Neural progenitor cell (in vitro differentiated cells): ENCODE measurements at regions not wholly inside any gene's neighbourhood (a gene's known extent, or its start where the extent isn't known, plus 50 kb on each side); places are given as distances from the start of the nearest gene placed in this dataset.

Experiments
- DNase-seq: peaks from one replicate; pipeline ENCODE4 v3.0.0-alpha.2; 2016; ENCODE audit warnings: low spot score
- H2AFZ ChIP-seq: fragments of 200-600 bp; sonication (generic); replicated peaks from 2 replicates; pipeline ENCODE4 v1.6.1; 2016; ENCODE audit warnings: antibody characterized with exemption
- H3F3A ChIP-seq: fragments of 200-600 bp; sonication (generic); 2 replicates; pipeline ENCODE4 v1.6.1; 2016; ENCODE audit warnings: antibody characterized with exemption, low read depth
- H3K27ac ChIP-seq: fragments of 200-600 bp; sonication (generic); 2 replicates; pipeline ENCODE4 v1.5.1; 2016; ENCODE audit warnings: mild to moderate bottlenecking
- H3K27me3 ChIP-seq: fragments of 200-600 bp; sonication (generic); 2 replicates; pipeline ENCODE4 v1.6.1; 2016; ENCODE audit warnings: mild to moderate bottlenecking, moderate library complexity
- H3K36me3 ChIP-seq: fragments of 200-600 bp; sonication (generic); 2 replicates; pipeline ENCODE4 v1.5.1; 2016
- H3K4me1 ChIP-seq: fragments of 200-600 bp; sonication (generic); 2 replicates; pipeline ENCODE4 v1.6.1; 2016; ENCODE audit warnings: mixed run types
- H3K4me2 ChIP-seq: fragments of 200-600 bp; sonication (generic); 2 replicates; pipeline ENCODE4 v1.6.1; 2016
- H3K4me3 ChIP-seq: fragments of 200-600 bp; sonication (generic); 2 replicates; pipeline ENCODE4 v1.5.1; 2016
- H3K79me2 ChIP-seq: fragments of 200-600 bp; sonication (generic); 2 replicates; pipeline ENCODE4 v1.6.1; 2016; ENCODE audit warnings: low read depth
- H3K9ac ChIP-seq: fragments of 200-600 bp; sonication (generic); 2 replicates; pipeline ENCODE4 v1.6.1; 2016
- H3K9me3 ChIP-seq: fragments of 200-600 bp; sonication (generic); 2 replicates; pipeline ENCODE4 v1.5.1; 2016; ENCODE audit warnings: low read depth
- H4K20me1 ChIP-seq: fragments of 200-600 bp; sonication (generic); 2 replicates; pipeline ENCODE4 v1.6.1; 2016; ENCODE audit warnings: low read depth
- H3K27ac Mint-ChIP-seq: 3 replicates; pipeline ENCODE4 v1.8.0; 2021; ENCODE audit warnings: mixed read lengths
- H3K27me3 Mint-ChIP-seq: 2 replicates; pipeline ENCODE4 v1.8.0; 2022; ENCODE audit warnings: low read depth, mild to moderate bottlenecking, inconsistent platforms, moderate library complexity, mixed read lengths; ENCODE audit not compliant: insufficient read depth
- H3K36me3 Mint-ChIP-seq: 3 replicates; pipeline ENCODE4 v1.8.0; 2021; ENCODE audit warnings: mixed read lengths
- H3K4me1 Mint-ChIP-seq: 3 replicates; pipeline ENCODE4 v1.8.0; 2021; ENCODE audit warnings: mixed read lengths
- H3K4me3 Mint-ChIP-seq: 3 replicates; pipeline ENCODE4 v1.8.0; 2021; ENCODE audit warnings: mild to moderate bottlenecking, moderate library complexity, mixed read lengths
- H3K9me3 Mint-ChIP-seq: 3 replicates; pipeline ENCODE4 v1.8.0; 2020; ENCODE audit warnings: mixed read lengths
- EZH2 ChIP-seq: fragments of 200-600 bp; sonication (generic); IDR thresholded peaks from 2 replicates; pipeline ENCODE4 v1.6.1; 2017; ENCODE audit warnings: antibody characterized with exemption, mild to moderate bottlenecking, moderate library complexity
- EZH2phosphoT487 ChIP-seq: fragments of 200-600 bp; sonication (generic); IDR thresholded peaks from 2 replicates; pipeline ENCODE4 v1.6.1; 2017; ENCODE audit warnings: antibody characterized with exemption
- TF ChIP-seq, protein P1 (sequence below): fragments of 200-600 bp; sonication (generic); IDR thresholded peaks from 2 replicates; pipeline ENCODE4 v1.5.1; 2017; ENCODE audit warnings: antibody characterized with exemption, mild to moderate bottlenecking

DNA sequence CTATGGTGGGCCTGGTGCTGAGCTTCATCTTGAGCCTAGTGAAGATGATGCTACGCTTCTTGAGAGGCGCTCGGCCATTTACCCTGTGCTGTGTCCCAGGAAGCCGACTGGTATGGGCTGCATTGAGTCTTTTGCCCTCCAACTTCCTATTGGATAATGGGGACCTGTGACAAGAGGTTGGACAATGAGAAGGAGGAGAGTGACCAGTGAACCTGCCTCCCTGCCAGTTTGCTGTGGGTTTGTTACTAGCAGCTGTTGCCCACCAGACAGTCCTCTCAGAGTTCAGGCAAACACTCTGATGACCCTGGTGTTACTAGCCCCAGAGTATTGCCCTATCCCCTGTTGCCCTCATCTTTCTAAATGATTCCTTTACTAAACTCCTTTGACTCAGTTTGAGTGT is 99.6 kb upstream of the PFN2 start:
- no peaks in the 10 kb centered on the region for H4K20me1 ChIP-seq
- peaks cover 66% of the 10 kb centered on the region for H3K4me1 Mint-ChIP-seq

DNA sequence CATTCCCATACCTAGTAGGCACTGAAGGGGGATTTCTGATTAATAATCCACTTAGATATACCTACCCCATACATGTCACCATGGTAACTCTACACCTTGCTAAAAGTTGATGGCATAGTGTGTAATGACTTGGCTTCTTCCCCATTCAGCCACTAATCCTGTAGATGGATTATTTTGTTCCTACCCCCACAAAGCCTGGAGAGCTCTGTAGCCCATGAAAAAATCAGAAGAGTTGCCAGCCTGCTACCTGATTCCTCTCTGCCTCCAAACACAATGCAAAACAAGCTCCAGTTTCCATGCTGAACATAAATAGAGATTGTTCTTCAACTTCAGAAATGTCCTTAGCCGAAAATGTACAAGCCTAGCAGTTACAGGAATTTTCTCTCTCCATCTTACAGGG is 98.9 kb upstream of the PFN2 start:
- Mint-ChIP-seq H3K9me3 (no peaks in the 10 kb centered on the region), H3K27me3 (peaks cover 18% of the 10 kb centered on the region), H3K36me3 (no peaks in the 10 kb centered on the region), H3K4me3 (no peak overlapping the region), H3K4me1 (peaks cover 64% of the 10 kb centered on the region), H3K27ac (peak overlapping the region; percentile 24)
- H3K79me2 ChIP-seq, result no peaks in the 10 kb centered on the region
- H3K36me3 ChIP-seq, result no peaks in the 10 kb centered on the region
- peaks cover 8% of the 10 kb centered on the region for H3K4me1 ChIP-seq
- TF ChIP-seq EZH2phosphoT487 (no peak), EZH2 (no peak)
- TF ChIP-seq, protein P1, sequence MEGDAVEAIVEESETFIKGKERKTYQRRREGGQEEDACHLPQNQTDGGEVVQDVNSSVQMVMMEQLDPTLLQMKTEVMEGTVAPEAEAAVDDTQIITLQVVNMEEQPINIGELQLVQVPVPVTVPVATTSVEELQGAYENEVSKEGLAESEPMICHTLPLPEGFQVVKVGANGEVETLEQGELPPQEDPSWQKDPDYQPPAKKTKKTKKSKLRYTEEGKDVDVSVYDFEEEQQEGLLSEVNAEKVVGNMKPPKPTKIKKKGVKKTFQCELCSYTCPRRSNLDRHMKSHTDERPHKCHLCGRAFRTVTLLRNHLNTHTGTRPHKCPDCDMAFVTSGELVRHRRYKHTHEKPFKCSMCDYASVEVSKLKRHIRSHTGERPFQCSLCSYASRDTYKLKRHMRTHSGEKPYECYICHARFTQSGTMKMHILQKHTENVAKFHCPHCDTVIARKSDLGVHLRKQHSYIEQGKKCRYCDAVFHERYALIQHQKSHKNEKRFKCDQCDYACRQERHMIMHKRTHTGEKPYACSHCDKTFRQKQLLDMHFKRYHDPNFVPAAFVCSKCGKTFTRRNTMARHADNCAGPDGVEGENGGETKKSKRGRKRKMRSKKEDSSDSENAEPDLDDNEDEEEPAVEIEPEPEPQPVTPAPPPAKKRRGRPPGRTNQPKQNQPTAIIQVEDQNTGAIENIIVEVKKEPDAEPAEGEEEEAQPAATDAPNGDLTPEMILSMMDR, result no peak
- no peak overlapping the region for H3K27ac ChIP-seq
- DNase-seq, result no peak
- H3F3A ChIP-seq, result no peaks in the 10 kb centered on the region
- no peak overlapping the region for H3K4me3 ChIP-seq
- no peak overlapping the region for H3K9ac ChIP-seq
- no peaks in the 10 kb centered on the region for H3K27me3 ChIP-seq
- H3K9me3 ChIP-seq, result no peaks in the 10 kb centered on the region
- no peak overlapping the region for H3K4me2 ChIP-seq
- no peaks in the 10 kb centered on the region for H4K20me1 ChIP-seq
- no peak overlapping the region for H2AFZ ChIP-seq

More for the DNA sequence above, 99.6 kb upstream of the PFN2 start:
- Histone ChIP-seq H2AFZ (no peak overlapping the region), H3K36me3 (no peaks in the 10 kb centered on the region), H3K4me3 (no peak overlapping the region), H3K27me3 (no peaks in the 10 kb centered on the region), H3K27ac (no peak overlapping the region), H3K4me1 (peaks cover 8% of the 10 kb centered on the region), H3K4me2 (no peak overlapping the region), H3K79me2 (no peaks in the 10 kb centered on the region), H3F3A (no peaks in the 10 kb centered on the region), H3K9ac (no peak overlapping the region), H3K9me3 (no peaks in the 10 kb centered on the region)
- H3K9me3 Mint-ChIP-seq, result peaks cover under 1% of the 10 kb centered on the region
- H3K27me3 Mint-ChIP-seq, result peaks cover 18% of the 10 kb centered on the region
- DNase-seq, result no peak
- no peak for TF ChIP-seq EZH2
- TF ChIP-seq, protein P1, result no peak
- no peak for TF ChIP-seq EZH2phosphoT487
- H3K27ac Mint-ChIP-seq, result no peak overlapping the region
- H3K4me3 Mint-ChIP-seq, result no peak overlapping the region
- no peaks in the 10 kb centered on the region for H3K36me3 Mint-ChIP-seq

DNA sequence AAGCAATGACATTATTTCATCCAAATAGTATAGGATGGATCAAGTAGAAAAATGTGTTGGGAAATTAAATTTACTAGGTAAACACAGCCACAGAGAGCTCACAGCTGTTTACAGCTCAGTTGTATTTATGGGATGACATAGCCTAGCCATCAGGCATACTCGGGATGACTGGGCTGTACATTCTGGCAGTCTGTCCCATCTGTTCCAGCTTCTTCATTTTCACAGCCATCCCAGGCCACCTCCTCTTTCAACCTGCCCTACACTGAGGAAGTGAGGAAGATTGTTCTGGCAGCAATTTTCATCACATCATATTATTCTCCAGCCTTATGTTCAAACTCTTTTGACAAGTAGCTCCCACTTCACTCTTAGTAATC is 98.4 kb upstream of the PFN2 start:
- Histone ChIP-seq H3K27me3 (no peaks in the 10 kb centered on the region), H4K20me1 (no peaks in the 10 kb centered on the region), H3K9me3 (no peaks in the 10 kb centered on the region), H3F3A (no peaks in the 10 kb centered on the region), H3K79me2 (no peaks in the 10 kb centered on the region), H2AFZ (no peak overlapping the region), H3K4me3 (no peak overlapping the region), H3K36me3 (no peaks in the 10 kb centered on the region), H3K4me2 (no peak overlapping the region), H3K4me1 (peaks cover 8% of the 10 kb centered on the region), H3K27ac (no peak overlapping the region), H3K9ac (no peak overlapping the region)
- Mint-ChIP-seq H3K27me3 (peaks cover 18% of the 10 kb centered on the region), H3K27ac (peak overlapping the region; percentile 2), H3K4me1 (peaks cover 59% of the 10 kb centered on the region), H3K4me3 (no peak overlapping the region), H3K36me3 (no peaks in the 10 kb centered on the region), H3K9me3 (no peaks in the 10 kb centered on the region)
- no peak for TF ChIP-seq EZH2phosphoT487
- no peak for DNase-seq

DNA sequence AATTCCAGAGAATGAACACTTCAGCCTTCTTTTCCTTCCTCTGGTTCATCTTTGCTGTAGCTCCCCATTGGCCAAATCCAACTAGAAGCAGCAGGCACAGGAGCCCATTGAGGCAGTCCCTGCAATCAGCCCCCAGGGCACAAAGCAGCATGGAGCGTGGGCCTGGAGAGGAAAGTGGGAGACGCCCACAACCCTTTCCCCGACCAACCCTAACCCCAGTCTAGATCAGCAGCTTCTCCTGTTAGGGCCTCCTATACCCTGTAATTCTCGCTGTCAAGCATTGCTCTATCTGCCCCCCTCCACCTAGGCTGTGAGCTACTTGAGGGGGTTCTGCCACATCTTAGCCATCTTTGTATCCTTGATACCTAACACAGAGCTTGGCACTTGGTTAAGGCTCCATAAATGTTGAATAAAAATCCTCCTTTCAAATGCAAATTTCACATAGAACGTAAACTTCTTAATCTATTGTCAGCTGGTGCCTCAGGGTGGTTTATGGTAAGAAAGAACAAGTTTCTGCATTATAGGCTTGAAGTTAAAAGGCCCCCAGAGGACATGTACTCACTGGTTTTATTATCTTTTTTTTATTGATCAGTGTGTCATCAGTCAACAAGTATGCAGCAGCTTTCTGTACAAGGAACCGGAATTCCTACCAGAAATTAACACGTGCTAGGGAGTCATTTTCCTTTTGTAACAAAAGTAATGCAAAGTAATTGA is 97.9 kb upstream of the PFN2 start:
- Mint-ChIP-seq H3K4me3 (no peak overlapping the region), H3K4me1 (peaks cover 56% of the 10 kb centered on the region), H3K9me3 (no peaks in the 10 kb centered on the region), H3K36me3 (no peaks in the 10 kb centered on the region), H3K27me3 (peaks cover 13% of the 10 kb centered on the region), H3K27ac (peak overlapping the region; percentile 71)
- Histone ChIP-seq H2AFZ (no peak overlapping the region), H3K9ac (no peak overlapping the region), H3K4me1 (peaks cover 8% of the 10 kb centered on the region), H3K79me2 (no peaks in the 10 kb centered on the region), H3K9me3 (no peaks in the 10 kb centered on the region), H4K20me1 (no peaks in the 10 kb centered on the region), H3K27ac (no peak overlapping the region), H3K36me3 (no peaks in the 10 kb centered on the region), H3K4me3 (no peak overlapping the region), H3K27me3 (no peaks in the 10 kb centered on the region), H3K4me2 (no peak overlapping the region), H3F3A (no peaks in the 10 kb centered on the region)
- no peak for DNase-seq
- no peak for TF ChIP-seq EZH2
- no peak for TF ChIP-seq EZH2phosphoT487
- TF ChIP-seq, protein P1, result no peak
